ENCODE measurements at regions not wholly inside any gene's neighbourhood (a gene's known extent, or its start where the extent isn't known, plus 50 kb on each side); places are given as distances from the start of the nearest gene placed in this dataset.

DNA sequence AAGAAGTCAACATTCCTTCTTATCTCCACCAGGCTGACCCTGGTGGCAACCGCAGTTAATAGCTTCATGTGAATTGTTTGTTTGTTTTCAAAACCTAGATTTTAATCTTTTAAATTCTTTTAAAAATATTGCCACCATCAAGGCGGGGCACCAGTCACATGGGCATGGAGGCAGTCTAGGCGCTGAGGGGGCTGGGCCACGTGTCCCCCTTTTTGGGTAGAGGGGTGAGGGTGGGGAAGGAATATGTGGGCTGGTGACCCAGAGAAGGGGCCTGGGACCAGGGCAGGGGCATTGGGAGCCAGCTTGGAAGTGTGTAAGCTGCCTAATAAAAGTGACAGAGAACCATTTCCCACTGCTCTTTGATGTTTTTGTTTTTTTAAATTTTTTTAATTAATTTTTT is 147.3 kb downstream of the GADD45G start:
- Histone ChIP-seq H3K4me1 (no peaks in the 10 kb centered on the region), H3K27ac (no peak overlapping the region), H3K9me3 (no peaks in the 10 kb centered on the region), H3K4me3 (no peak overlapping the region), H3K27me3 (no peaks in the 10 kb centered on the region), H3K36me3 (no peaks in the 10 kb centered on the region)
- TF ChIP-seq, protein P1, sequence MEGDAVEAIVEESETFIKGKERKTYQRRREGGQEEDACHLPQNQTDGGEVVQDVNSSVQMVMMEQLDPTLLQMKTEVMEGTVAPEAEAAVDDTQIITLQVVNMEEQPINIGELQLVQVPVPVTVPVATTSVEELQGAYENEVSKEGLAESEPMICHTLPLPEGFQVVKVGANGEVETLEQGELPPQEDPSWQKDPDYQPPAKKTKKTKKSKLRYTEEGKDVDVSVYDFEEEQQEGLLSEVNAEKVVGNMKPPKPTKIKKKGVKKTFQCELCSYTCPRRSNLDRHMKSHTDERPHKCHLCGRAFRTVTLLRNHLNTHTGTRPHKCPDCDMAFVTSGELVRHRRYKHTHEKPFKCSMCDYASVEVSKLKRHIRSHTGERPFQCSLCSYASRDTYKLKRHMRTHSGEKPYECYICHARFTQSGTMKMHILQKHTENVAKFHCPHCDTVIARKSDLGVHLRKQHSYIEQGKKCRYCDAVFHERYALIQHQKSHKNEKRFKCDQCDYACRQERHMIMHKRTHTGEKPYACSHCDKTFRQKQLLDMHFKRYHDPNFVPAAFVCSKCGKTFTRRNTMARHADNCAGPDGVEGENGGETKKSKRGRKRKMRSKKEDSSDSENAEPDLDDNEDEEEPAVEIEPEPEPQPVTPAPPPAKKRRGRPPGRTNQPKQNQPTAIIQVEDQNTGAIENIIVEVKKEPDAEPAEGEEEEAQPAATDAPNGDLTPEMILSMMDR (IDR thresholded peaks at IDR 0.05): no peak
- DNase-seq (ENCODE audit: low spot score in 2 of 2): no peak
- intact Hi-C loops (cut with DNase I): no loop called here

DNA sequence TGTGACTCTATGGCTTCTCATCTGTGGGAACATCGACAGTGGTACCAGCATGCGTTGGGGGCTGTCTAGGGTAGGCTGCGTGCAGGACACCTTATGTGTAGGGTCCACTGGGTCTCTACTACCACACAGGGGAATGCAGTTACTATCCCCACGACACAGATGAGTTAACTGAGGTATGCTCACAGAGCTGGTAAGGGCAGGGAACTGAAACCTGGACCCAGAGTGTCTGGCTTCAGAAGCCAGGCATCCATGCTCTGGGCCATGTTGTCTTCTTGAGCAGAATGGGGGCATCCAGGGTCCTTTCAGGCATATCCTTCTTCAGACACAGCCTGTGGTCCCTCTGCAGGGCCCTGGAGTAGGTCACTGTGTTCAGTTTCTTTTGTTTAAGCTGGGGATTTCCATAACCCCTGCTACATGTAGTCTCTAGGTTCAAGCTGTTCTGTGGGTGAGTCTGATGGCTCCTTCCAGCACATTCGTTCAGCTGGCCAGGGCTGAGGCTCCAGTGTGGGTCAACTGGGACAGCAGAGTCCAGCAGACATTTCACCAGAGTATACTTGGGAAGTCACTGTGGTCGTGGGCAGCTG is 148.8 kb downstream of the GADD45G start:
- Histone ChIP-seq H3K36me3 (no peaks in the 10 kb centered on the region), H3K27ac (no peak overlapping the region)

DNA sequence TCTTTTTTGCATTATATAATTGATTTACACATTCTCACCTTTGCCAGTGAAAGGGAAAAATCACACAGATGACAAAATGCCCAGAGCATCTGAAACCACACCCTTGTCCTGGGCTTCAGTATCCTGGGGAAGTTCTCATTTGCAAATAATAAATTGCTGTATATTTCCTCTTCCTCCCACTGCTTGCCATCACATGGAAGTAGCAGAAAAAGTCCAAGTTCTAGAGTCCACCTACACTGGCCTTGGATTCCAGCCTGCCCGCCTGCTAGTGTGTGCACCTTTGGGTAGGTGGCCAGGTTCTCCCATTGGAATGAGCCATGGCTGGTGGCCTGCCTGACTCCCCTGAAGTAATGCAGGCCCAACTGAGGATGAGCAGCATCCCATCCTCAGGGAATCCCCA is 149.4 kb downstream of the GADD45G start:
- no peak for DNase-seq (ENCODE audit: low spot score in 2 of 2)
- intact Hi-C loops (cut with DNase I): no loop called here
- no peak overlapping the region for H3K27ac ChIP-seq
- no peaks in the 10 kb centered on the region for H3K36me3 ChIP-seq
- no peaks in the 10 kb centered on the region for H3K4me1 ChIP-seq
- no peak overlapping the region for H3K4me3 ChIP-seq
- TF ChIP-seq, protein P1 (IDR thresholded peaks at IDR 0.05): no peak
- no peaks in the 10 kb centered on the region for H3K9me3 ChIP-seq
- no peaks in the 10 kb centered on the region for H3K27me3 ChIP-seq

More for the DNA sequence above, 148.8 kb downstream of the GADD45G start:
- Histone ChIP-seq H3K27me3 (no peaks in the 10 kb centered on the region), H3K4me3 (no peak overlapping the region), H3K4me1 (no peaks in the 10 kb centered on the region), H3K9me3 (no peaks in the 10 kb centered on the region)
- TF ChIP-seq, protein P1 (IDR thresholded peaks at IDR 0.05): no peak
- DNase-seq (ENCODE audit: low spot score in 2 of 2): no peak
- intact Hi-C loops (cut with DNase I): no loop called here

DNA sequence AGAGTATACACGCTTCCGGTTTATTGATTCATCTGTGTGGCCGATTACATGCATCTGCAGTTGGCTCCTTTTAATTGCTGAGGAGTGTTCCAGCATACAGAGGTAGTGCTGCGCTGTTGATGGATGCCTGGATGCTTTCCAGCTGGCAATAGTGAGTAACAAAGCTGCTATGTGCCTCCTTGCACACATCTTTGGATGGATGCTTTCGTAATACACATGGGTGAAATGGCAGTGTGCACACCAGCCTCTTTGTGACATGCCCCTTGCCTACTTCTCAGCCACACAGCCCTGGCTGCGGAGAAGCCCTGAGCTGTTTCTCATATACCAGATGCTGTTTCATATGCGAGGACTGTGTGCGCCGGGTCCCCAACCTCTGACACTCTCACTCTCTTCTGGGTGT is 151.0 kb downstream of the GADD45G start:
- DNase-seq (ENCODE audit: low spot score in 2 of 2): no peak
- TF ChIP-seq, protein P1 (IDR thresholded peaks at IDR 0.05): no peak
- Histone ChIP-seq H3K4me3 (no peak overlapping the region), H3K27me3 (no peaks in the 10 kb centered on the region), H3K36me3 (no peaks in the 10 kb centered on the region), H3K9me3 (no peaks in the 10 kb centered on the region), H3K4me1 (no peaks in the 10 kb centered on the region), H3K27ac (no peak overlapping the region)
- intact Hi-C loops (cut with DNase I): no loop called here

DNA sequence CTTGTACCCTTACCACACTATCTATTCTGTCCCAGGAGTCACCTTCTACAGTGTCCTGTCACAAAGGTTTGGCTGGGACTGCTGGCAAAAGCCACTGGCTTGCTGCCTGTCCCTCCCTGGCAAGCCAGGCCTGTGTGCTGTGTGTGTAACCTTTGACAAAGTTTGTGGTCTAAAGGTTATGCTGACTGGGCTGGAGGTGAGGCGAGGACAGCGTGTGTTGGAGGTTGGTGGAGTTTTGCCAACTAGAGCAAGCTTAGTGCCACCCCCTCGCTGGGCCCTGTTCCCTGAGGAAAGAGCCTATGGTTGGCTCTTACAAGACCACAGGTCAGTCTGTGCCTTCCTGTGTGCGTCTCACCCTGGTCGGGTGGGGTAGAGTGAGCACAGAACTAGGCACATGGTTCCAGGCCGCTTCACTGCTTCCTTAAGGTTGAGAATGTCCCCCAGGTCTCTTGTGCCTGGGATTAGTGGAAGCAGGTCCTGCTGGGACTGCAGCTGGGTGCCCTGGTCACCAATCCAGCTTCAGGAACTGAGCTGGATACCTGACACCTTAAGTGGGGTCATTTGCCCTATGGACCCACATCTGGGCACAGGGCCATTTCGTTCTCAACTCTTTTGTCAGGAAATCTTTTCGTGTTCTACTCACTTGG is 152.2 kb downstream of the GADD45G start:
- Histone ChIP-seq H3K4me1 (no peaks in the 10 kb centered on the region), H3K4me3 (no peak overlapping the region)
- DNase-seq (ENCODE audit: low spot score in 2 of 2): no peak

More for the DNA sequence above, 152.2 kb downstream of the GADD45G start:
- TF ChIP-seq, protein P1 (IDR thresholded peaks at IDR 0.05): no peak
- Histone ChIP-seq H3K9me3 (no peaks in the 10 kb centered on the region), H3K36me3 (no peaks in the 10 kb centered on the region), H3K27ac (no peak overlapping the region), H3K27me3 (no peaks in the 10 kb centered on the region)
- intact Hi-C loops (cut with DNase I): no loop called here

Data from ascending aorta (tissue), 2 donors.